Right ventricle myocardium inferior (tissue), 1 donor: ENCODE measurements at regions not wholly inside any gene's neighbourhood (a gene's known extent, or its start where the extent isn't known, plus 50 kb on each side); places are given as distances from the start of the nearest gene placed in this dataset.
"Not testable (repeated sequence)": the region's sequence is repeated elsewhere in the genome, so short reads cannot be mapped to it uniquely, and the experiment has no call there.

Experiments used
- ATAC-seq: fragments of 200-7000 bp; cut with Tn5 transposase; one replicate; pipeline ENCODE4 v1.9.1; 2020; ENCODE audit warnings: mild to moderate bottlenecking, moderate library complexity
- DNase-seq: peaks from one replicate; pipeline ENCODE4 v3.0.0; 2021; ENCODE audit errors: missing footprints
- intact Hi-C: fragments of 100-400 bp; cut with DNase I; formaldehyde crosslinking; loops from one replicate; pipeline ENCODE4 v1.11.0; 2022
- donor health status: DM: no; HTN: yes; CAD: no; lungs with severe emphysema.

- intact Hi-C loops = no loop called here
- DNase-seq = no peak
- no peak for ATAC-seq
Observed at GRCh38 chr5:105684799-105685198, 1985.9 kb downstream of the EFNA5 start.

GRCh38 chr5:105680858-105681475 is 1989.8 kb downstream of the EFNA5 start:
- ATAC-seq (no peak), DNase-seq (no peak)
- intact Hi-C loops = no loop called here

DNA sequence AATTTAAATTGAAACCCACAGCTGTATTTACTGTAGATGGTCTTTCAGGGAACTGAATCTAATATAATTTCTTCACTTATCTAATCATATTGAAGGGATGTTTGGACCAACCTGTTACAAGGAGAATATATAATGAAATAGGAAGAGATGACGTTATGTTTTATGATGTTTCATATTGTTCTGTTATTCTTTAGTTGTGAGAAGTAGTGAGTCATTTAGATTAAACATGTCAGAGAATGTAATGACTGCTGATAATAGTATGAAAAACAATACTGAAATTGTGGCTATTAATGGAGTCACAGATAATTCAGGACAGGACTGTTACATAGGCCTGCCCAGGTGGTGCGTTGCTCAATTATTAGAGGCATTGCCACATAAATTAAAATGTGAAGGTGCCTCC is 1993.4 kb downstream of the EFNA5 start:
- no peak for ATAC-seq
- DNase-seq = no peak
- intact Hi-C loops = no loop called here

DNA sequence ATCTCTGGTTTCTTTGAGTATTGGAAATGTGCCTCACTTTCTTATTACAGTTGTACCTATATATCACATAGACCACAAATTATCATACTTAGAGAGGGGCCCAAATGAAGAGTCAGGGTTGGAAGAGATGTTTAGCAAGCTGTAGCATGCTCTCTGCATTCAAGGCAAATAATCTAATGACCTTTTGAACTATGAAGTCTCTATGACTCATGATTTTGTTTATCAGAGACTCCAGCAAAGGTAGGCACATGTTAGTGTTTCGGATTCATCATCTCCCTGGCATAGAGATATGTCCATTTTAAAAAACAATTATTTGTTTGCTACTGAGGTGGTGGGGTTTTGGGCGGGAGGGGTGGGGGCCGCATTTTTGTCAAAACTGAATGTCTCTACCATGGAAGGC is 2000.1 kb downstream of the EFNA5 start:
- DNase-seq (no peak), ATAC-seq (no peak)
- intact Hi-C loops = no loop called here

GRCh38 chr5:105663671-105664070 is 2007.1 kb downstream of the EFNA5 start:
- DNase-seq = no peak
- intact Hi-C loops = no loop called here
- no peak for ATAC-seq

DNA sequence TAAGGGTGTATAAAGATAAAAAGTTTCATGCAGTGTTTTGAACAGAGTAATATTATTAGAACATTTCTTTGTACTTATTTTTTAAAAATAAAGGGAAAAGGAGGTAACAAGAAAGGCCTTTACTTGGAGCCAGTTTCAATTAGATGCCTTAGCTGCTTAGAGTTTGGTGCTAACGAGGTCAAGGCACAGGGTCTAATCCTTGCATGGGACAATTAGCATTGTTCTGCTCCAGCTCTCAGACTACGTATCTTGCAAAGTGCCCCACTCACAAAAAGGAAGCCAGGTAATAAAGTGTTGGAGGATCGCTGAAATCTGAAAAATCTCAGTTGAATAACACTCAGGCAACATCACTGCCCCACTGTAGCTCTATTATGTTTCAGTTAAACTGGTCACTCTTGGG is 2011.3 kb downstream of the EFNA5 start:
- DNase-seq (no peak), ATAC-seq (no peak)
- intact Hi-C loops = no loop called here

GRCh38 chr5:105640328-105640727 is 2030.4 kb downstream of the EFNA5 start:
- DNase-seq = no peak
- intact Hi-C loops = no loop called here
- no peak for ATAC-seq

GRCh38 chr5:105639511-105639910 is 2031.2 kb downstream of the EFNA5 start:
- intact Hi-C loops = no loop called here
- ATAC-seq (no peak), DNase-seq (no peak)

DNA sequence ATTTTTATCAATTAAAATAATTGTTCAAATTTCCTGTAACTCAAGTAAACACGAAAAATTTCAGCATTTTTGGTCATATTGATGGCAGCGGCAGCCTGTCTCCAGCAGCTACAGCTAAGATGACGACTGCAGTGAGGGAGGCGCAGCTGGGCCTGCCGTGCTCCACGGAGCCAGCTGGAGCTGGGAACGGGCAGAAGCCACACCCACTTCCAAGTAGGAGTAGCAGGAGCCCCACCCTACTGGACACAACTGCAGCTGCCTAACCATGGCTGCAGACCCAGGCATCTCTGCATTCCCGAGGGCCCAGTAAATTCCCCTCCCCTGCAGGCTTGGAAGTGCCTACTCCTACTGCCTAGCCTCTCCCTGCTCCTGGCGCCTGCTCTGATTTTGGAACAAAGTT is 2031.7 kb downstream of the EFNA5 start:
- intact Hi-C loops = no loop called here
- no peak for DNase-seq
- ATAC-seq = no peak

GRCh38 chr5:105638437-105638836 is 2032.3 kb downstream of the EFNA5 start:
- DNase-seq (no peak), ATAC-seq (no peak)
- intact Hi-C loops = no loop called here

DNA sequence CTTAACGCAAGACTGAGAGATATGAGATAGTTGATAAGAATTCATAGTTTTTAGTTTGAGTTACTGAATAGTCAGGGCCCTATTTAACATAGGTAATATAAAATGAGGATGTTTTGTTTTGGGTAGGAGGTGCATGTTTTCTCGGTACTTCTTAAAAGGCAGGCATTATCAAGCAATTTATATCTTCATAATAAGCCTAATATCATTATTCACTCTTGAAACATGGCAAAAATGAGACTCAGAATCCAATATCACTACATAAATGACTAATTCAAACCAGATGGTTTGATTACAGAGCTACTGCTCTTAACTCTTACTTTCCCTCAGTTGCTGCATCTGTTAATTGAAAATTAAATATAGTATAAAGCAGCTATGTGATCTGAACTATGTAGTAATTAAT is 2038.7 kb downstream of the EFNA5 start:
- no peak for ATAC-seq
- DNase-seq = no peak
- intact Hi-C loops = no loop called here

GRCh38 chr5:105630803-105631202 is 2039.9 kb downstream of the EFNA5 start:
- intact Hi-C loops = no loop called here
- DNase-seq = peak; percentile 32
- no peak for ATAC-seq

DNA sequence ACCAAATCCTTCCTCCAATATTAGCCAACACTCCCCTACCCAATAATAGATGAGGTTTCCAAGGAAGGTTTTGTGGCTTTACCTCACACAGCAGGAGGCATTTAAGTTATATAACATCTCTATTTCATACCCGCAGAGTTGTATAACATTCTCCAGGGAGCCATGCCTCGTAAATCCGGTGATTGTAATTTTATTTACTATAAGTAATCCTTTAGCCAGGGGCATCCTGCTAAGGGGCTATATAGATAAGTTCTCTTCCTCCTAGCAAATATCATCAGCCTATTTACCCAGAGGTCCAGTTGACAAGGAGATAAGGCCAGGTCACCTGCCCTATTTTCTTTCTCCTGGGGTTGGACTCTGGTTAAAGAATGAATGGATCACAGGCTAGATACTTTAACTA is 2051.0 kb downstream of the EFNA5 start:
- intact Hi-C loops = no loop called here
- DNase-seq (no peak), ATAC-seq (no peak)

DNA sequence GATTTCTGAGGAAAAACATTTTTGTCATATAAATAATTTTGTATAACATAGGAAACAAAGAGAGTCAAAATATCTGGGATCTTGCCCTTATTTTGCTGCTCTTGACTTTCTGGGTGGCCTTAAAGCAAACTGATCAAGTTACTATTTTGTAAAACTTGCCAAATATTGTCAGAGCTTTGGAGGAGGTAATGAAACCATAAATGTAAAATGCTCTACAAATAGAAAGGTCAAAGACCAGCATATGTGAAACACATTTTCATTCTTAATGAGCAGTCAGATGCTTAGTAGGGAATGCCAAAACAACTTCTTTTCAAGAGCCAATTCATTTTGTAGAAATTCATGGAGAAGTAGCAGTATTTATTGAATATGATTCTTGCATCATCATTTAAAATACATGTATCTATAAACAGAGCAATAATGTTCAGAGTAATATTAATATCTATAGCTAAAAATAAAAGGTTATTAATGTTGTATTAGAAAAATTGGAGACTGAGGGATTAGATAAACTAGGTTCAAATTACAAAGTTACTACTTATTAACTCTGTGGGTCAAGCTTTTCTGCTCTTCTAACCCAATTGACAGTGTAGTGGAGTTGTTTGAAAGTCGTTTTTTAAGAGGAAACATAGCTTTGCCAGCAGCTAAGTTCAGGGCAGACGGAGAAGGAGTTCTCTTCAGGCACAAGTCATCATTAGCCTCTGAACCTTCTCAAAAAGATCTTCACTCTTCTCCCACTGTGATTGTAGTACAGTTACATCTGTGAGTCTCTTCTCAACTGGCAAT is 2053.1 kb downstream of the EFNA5 start:
- DNase-seq (no peak), ATAC-seq (no peak)
- intact Hi-C loops = no loop called here

DNA sequence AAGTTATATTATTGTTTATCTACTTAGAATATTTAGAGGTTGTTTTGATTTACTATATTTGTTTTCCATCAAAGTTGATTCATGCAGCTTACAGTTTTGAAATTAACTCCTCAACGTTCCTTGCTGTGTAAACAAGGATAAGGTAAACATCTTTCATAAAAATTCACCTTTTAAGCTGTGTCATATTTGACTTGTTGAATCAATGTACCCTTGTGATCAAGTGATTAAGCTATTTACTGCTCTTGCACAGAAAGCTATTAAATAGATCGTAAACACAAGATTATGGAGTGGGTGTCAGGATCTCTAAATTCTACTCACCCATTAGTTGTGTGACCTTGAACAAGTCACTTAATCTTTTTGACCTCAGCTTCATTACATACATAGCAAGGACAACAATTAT is 2054.0 kb upstream of the NUDT12 start:
- ATAC-seq (no peak), DNase-seq (no peak)
- intact Hi-C loops = no loop called here

DNA sequence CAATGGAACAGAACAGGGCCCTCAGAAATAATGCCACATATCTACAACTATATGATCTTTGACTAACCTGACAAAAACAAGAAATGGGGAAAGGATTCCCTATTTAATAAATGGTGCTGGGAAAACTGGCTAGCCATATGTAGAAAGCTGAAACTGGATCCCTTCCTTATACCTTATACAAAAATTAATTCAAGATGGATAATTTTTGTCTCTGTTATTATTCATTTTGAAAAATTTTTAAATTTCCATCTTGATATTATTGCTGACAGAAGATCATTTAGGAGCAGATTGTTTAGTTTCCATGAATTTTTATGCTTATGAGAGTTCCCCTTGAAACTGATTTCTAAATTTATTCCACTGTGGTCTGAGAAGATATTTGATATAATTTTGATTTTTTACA is 2039.8 kb upstream of the NUDT12 start:
- DNase-seq, ATAC-seq, intact Hi-C loops: not testable (repeated sequence)

GRCh38 chr5:105593011-105593760 is 2030.6 kb upstream of the NUDT12 start:
- DNase-seq (no peak), ATAC-seq (no peak)
- intact Hi-C loops = no loop called here

DNA sequence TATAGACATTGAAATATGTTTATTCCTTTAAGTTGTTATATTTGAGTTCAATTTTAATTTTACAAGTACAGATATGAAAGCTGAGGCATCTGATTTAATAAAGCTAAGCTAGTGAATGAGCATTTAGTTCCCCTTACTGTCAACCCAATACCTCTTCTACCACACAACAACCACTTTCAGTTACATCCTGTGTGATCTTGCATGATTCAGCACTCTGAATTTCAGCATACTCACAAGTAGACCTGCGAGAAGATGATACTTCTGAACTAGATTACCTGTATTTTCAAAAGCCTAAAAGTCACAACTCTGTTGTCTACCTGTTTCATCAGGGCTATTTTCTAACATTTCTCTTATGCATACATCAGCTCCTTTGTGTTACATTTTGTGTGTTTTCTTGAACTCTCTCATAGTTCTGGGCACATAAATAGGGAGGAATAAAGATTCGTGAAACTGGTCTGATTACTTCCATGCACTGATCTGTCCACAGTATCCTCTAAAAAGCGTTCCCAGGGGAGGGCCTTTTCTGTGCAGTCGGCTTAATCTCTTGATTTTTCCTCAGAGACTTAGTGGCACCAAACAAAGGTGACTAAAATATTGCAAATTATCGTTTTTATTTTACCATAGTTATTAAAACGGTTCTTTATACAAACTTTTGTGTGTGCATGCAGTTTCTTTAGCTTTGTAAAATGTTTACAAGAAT is 2025.5 kb upstream of the NUDT12 start:
- ATAC-seq (no peak), DNase-seq (no peak)
- intact Hi-C loops = no loop called here

DNA sequence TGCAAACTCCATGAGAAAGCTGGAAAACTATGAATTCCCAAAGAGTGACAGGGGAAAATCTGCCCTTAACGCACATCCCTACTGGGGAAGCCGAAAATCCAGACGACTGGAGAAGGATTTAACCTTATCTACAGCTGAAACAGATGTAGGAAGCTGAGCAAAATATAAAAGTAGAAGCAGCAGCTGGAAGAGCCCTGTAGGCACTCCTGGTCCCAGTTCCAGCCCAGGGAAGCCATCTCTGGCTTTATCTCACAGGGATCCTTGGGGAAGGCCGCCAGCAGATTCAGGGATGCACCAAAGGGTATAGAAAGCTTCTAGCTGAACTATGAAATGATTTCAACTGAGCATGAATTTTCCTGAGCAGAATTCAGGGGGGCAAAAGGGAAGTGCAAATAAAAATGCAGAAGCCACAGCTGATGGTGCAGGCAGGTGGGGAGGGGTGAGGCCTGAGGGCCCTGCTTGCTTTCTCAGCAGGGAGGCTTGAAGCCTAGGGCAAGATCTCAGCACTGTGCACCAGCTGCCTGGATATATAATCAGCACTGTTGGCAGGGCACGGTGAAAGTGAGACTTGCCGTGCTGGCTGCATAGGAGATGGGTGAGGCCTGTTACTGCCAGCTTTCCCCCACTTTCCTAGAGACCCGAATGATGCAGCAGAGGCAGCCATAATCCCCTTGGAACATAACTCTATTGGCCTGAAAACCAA is 2019.5 kb upstream of the NUDT12 start:
- peak; percentile 37 for DNase-seq
- intact Hi-C loops = no loop called here
- no peak for ATAC-seq
